ENCODE measurements at regions not wholly inside any gene's neighbourhood (a gene's known extent, or its start where the extent isn't known, plus 50 kb on each side); places are given as distances from the start of the nearest gene placed in this dataset.

DNA sequence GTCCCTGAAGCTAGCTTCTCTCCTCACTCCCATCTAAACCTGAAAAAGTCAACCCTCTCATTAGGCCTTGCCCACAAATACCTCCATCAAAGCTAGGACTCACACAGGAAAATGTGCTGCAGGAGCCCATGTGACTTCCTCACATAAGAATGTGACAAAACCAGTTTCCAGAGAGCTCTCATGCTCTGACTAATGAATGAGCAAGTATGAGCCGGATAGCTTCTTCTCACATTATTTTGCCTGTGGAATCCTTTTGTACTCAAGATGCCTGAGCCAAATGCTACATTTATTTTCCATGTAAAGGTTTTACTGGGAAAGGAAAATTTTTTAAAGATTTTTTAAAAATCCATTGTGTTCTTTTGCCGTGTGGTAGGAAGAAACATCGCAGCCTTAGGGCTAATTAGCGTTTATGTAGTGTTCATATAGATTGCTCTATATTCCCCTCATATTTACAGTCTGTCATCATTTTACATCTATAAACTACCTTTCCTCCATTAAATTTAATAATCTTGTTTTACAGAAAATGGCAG, 68.6 kb upstream of the CCN6 start:
- Histone ChIP-seq H3K36me3 (ENCODE audit: control insufficient read depth in 2 of 2, insufficient read depth in 2 of 2, low read length in 2 of 2) (no peaks in the 10 kb centered on the region), H3K9ac (ENCODE audit: low read length in 2 of 2) (no peak overlapping the region), H3K4me1 (ENCODE audit: control insufficient read depth, insufficient read depth, low read length) (no peaks in the 10 kb centered on the region), H3K27me3 (ENCODE audit: control insufficient read depth in 1 of 2, insufficient read depth in 2 of 2, low read length in 2 of 2) (no peaks in the 10 kb centered on the region), H3K4me3 (ENCODE audit: low read length in 2 of 2) (no peak overlapping the region), H3K27ac (ENCODE audit: low read length) (no peak overlapping the region), H3K9me3 (ENCODE audit: control insufficient read depth in 2 of 2, low read length in 2 of 2) (no peaks in the 10 kb centered on the region)

DNA sequence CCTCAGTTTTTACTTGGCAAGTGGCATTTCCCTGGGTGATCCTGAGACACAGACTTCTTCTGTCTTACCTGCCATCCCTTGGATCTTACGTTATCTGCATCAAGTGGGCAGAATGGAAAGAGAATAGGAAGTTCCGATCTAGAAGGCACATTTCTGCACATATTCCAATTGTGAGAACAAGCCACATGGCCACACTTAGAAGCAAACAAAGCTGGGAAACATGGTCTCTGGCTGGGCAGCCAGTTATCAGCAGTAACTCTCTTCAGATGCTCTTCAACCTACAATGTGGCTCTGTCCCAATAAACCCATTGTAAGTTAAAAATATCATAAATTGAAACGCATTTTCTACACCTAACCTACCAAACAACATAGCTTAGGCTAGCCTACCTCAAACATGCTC, 67.3 kb upstream of the CCN6 start:
- Histone ChIP-seq H3K4me3 (ENCODE audit: low read length in 2 of 2) (no peak overlapping the region), H3K9me3 (ENCODE audit: control insufficient read depth in 2 of 2, low read length in 2 of 2) (no peaks in the 10 kb centered on the region), H3K4me1 (ENCODE audit: control insufficient read depth, insufficient read depth, low read length) (no peaks in the 10 kb centered on the region), H3K27ac (ENCODE audit: low read length) (no peak overlapping the region), H3K36me3 (ENCODE audit: control insufficient read depth in 2 of 2, insufficient read depth in 2 of 2, low read length in 2 of 2) (no peaks in the 10 kb centered on the region), H3K27me3 (ENCODE audit: control insufficient read depth in 1 of 2, insufficient read depth in 2 of 2, low read length in 2 of 2) (no peaks in the 10 kb centered on the region), H3K9ac (ENCODE audit: low read length in 2 of 2) (no peak overlapping the region)

DNA sequence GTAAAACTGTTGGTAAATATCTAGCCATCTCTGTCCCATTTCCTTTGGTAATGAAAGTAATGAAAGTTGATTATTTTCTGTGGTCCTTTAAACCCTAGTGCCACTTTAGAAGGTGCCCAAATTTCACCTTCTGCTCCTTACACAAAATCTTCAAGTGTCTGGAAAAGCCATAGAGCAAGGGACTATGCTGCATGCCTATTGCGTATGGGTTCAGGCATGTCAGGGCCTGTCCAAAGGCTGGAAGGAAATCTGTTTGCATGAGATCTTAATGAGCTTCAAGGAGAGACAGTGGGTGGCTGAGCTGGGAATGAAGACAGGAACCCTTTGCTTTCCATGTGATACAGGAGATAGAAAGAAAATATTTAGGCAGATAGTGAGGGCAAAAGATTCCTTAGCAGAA, 66.6 kb upstream of the CCN6 start:
- H3K27ac ChIP-seq (ENCODE audit: low read length) = no peak overlapping the region
- H3K9me3 ChIP-seq (ENCODE audit: control insufficient read depth in 2 of 2, low read length in 2 of 2) = no peaks in the 10 kb centered on the region
- no peak overlapping the region for H3K4me3 ChIP-seq (ENCODE audit: low read length in 2 of 2)
- no peak overlapping the region for H3K9ac ChIP-seq (ENCODE audit: low read length in 2 of 2)
- no peaks in the 10 kb centered on the region for H3K4me1 ChIP-seq (ENCODE audit: control insufficient read depth, insufficient read depth, low read length)
- H3K27me3 ChIP-seq (ENCODE audit: control insufficient read depth in 1 of 2, insufficient read depth in 2 of 2, low read length in 2 of 2) = no peaks in the 10 kb centered on the region
- no peaks in the 10 kb centered on the region for H3K36me3 ChIP-seq (ENCODE audit: control insufficient read depth in 2 of 2, insufficient read depth in 2 of 2, low read length in 2 of 2)

DNA sequence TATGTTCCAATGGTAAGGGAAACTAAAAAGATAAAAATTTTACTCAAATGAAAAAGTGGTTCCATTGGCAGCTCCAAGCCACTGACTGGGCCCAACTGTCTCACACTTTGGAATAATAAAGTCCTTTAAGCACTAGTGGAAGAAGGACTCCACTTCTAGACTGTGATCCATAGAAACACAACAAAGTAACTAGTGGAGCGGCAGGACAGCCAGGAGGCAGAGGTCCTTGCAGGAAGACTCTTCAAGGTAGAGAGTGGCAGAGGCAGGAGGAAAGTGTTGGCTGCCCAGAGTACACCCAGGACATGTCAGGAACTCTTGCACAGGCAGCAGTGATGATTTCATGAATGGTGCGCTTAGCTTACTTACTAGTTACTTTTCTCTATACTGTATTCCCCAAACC, 65.0 kb upstream of the CCN6 start:
- no peaks in the 10 kb centered on the region for H3K27me3 ChIP-seq (ENCODE audit: control insufficient read depth in 1 of 2, insufficient read depth in 2 of 2, low read length in 2 of 2)
- no peak overlapping the region for H3K4me3 ChIP-seq (ENCODE audit: low read length in 2 of 2)
- H3K9ac ChIP-seq (ENCODE audit: low read length in 2 of 2) = no peak overlapping the region
- H3K27ac ChIP-seq (ENCODE audit: low read length) = no peak overlapping the region
- H3K9me3 ChIP-seq (ENCODE audit: control insufficient read depth in 2 of 2, low read length in 2 of 2) = no peaks in the 10 kb centered on the region
- no peaks in the 10 kb centered on the region for H3K4me1 ChIP-seq (ENCODE audit: control insufficient read depth, insufficient read depth, low read length)
- H3K36me3 ChIP-seq (ENCODE audit: control insufficient read depth in 2 of 2, insufficient read depth in 2 of 2, low read length in 2 of 2) = no peaks in the 10 kb centered on the region

DNA sequence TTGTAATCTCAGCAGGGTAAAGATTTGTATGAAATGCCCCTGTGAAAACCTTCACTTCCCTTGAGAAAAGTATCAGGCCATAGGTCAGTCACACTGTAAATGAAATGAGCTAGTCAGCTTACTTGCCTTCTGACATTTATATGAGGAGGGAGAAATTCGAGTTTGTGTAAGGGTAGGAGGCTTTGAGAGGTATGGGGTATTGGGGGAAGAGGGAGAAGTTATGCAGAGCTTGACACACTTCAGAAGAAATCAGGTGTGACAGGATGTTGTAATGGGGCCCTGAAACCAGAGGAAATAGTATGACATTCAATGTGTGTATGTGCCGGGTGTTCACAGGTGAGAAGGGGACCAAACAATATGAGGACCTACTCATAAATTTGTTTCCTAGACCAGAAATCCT, 64.2 kb upstream of the CCN6 start:
- Histone ChIP-seq H3K4me1 (ENCODE audit: control insufficient read depth, insufficient read depth, low read length) (no peaks in the 10 kb centered on the region), H3K27ac (ENCODE audit: low read length) (no peak overlapping the region), H3K9ac (ENCODE audit: low read length in 2 of 2) (no peak overlapping the region), H3K36me3 (ENCODE audit: control insufficient read depth in 2 of 2, insufficient read depth in 2 of 2, low read length in 2 of 2) (no peaks in the 10 kb centered on the region), H3K9me3 (ENCODE audit: control insufficient read depth in 2 of 2, low read length in 2 of 2) (no peaks in the 10 kb centered on the region), H3K4me3 (ENCODE audit: low read length in 2 of 2) (no peak overlapping the region), H3K27me3 (ENCODE audit: control insufficient read depth in 1 of 2, insufficient read depth in 2 of 2, low read length in 2 of 2) (no peaks in the 10 kb centered on the region)

DNA sequence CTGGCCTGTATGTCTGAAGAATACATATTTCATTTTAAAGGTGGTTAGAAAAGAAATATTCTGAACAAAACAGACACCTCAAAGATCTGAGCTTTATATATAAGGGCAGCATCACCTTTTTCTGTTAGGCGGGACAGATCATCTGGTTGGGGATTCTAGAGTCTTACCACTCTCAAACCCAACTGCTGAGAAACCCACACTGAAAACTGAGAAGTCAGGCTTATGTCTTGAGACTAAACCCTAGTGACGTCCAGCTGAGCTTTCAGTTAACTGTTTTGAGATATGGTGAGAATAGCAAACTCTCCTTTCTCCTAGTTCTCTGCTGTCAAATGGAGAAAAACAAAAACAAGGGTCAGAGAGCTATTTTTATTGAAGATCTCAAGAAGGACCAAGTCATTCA, 63.7 kb upstream of the CCN6 start:
- Histone ChIP-seq H3K27me3 (ENCODE audit: control insufficient read depth in 1 of 2, insufficient read depth in 2 of 2, low read length in 2 of 2) (no peaks in the 10 kb centered on the region), H3K36me3 (ENCODE audit: control insufficient read depth in 2 of 2, insufficient read depth in 2 of 2, low read length in 2 of 2) (no peaks in the 10 kb centered on the region), H3K4me3 (ENCODE audit: low read length in 2 of 2) (no peak overlapping the region), H3K9ac (ENCODE audit: low read length in 2 of 2) (no peak overlapping the region), H3K27ac (ENCODE audit: low read length) (no peak overlapping the region), H3K4me1 (ENCODE audit: control insufficient read depth, insufficient read depth, low read length) (no peaks in the 10 kb centered on the region), H3K9me3 (ENCODE audit: control insufficient read depth in 2 of 2, low read length in 2 of 2) (no peaks in the 10 kb centered on the region)

DNA sequence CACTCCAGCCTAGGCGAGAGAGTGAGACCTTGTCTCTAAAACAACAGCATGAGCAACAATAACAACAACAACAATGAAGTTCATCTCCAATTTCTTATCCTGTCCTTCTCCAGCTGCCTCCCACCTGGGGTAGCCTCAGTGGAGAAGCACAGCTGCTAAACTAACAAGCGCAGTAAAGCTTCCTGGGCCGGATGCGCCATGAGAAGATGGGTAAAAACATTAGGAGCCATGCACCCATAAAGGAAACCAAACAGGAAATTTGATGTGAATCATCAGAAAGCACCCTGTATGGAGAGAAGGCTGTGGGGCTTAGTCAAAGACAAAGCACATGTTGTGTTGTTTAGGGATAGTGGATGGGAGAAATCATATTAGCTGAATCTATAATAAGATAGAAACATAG, 61.1 kb upstream of the CCN6 start:
- Histone ChIP-seq H3K4me1 (ENCODE audit: control insufficient read depth, insufficient read depth, low read length) (peaks cover 6% of the 10 kb centered on the region), H3K36me3 (ENCODE audit: control insufficient read depth in 2 of 2, insufficient read depth in 2 of 2, low read length in 2 of 2) (no peaks in the 10 kb centered on the region), H3K9me3 (ENCODE audit: control insufficient read depth in 2 of 2, low read length in 2 of 2) (no peaks in the 10 kb centered on the region), H3K27me3 (ENCODE audit: control insufficient read depth in 1 of 2, insufficient read depth in 2 of 2, low read length in 2 of 2) (no peaks in the 10 kb centered on the region), H3K27ac (ENCODE audit: low read length) (no peak overlapping the region), H3K4me3 (ENCODE audit: low read length in 2 of 2) (no peak overlapping the region), H3K9ac (ENCODE audit: low read length in 2 of 2) (no peak overlapping the region)

DNA sequence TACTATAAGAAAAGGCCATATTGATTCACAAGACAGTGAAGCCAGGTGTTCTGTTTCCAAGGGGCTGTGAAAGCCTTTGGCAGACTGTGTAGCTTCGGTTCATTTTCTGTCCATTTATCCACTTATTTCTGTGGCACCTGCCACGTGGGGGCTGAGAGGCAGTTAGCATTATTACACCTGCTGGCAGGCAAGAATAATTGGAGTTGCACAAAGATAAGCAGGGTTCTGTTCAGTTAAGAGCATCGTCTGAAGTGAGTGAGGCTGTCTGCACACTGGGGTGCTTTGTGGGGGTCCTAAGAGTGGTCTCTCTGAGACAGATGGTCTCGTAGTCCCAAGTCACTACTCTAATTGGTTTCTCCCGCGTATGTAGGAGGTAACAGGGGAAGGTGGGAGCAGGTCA, 60.6 kb upstream of the CCN6 start:
- Histone ChIP-seq H3K4me1 (ENCODE audit: control insufficient read depth, insufficient read depth, low read length) (peaks cover 6% of the 10 kb centered on the region), H3K36me3 (ENCODE audit: control insufficient read depth in 2 of 2, insufficient read depth in 2 of 2, low read length in 2 of 2) (no peaks in the 10 kb centered on the region), H3K27ac (ENCODE audit: low read length) (no peak overlapping the region), H3K9ac (ENCODE audit: low read length in 2 of 2) (no peak overlapping the region), H3K27me3 (ENCODE audit: control insufficient read depth in 1 of 2, insufficient read depth in 2 of 2, low read length in 2 of 2) (no peaks in the 10 kb centered on the region), H3K4me3 (ENCODE audit: low read length in 2 of 2) (no peak overlapping the region), H3K9me3 (ENCODE audit: control insufficient read depth in 2 of 2, low read length in 2 of 2) (no peaks in the 10 kb centered on the region)

DNA sequence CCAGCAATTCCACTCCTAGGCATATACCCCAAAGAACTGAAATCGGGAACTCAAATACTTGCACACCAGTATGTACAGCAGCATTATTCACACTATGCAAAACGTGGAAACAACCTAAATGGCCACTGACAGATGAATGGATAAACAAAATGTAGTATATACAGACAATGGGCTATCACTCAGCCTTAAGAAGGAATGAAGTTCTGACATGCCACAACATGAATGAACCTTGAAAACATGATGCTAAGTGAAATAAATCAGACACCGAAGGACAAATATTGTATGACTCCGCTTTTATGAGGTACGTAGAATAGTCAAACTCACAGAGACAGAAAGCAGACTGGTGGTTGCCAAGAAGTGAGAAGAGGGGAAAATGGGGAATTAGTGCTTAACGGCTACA, 59.1 kb upstream of the CCN6 start:
- Histone ChIP-seq H3K4me1 (ENCODE audit: control insufficient read depth, insufficient read depth, low read length) (peaks cover 9% of the 10 kb centered on the region), H3K36me3 (ENCODE audit: control insufficient read depth in 2 of 2, insufficient read depth in 2 of 2, low read length in 2 of 2) (no peaks in the 10 kb centered on the region), H3K9ac (ENCODE audit: low read length in 2 of 2) (no peak overlapping the region), H3K27me3 (ENCODE audit: control insufficient read depth in 1 of 2, insufficient read depth in 2 of 2, low read length in 2 of 2) (no peaks in the 10 kb centered on the region), H3K4me3 (ENCODE audit: low read length in 2 of 2) (no peak overlapping the region), H3K27ac (ENCODE audit: low read length) (no peak overlapping the region), H3K9me3 (ENCODE audit: control insufficient read depth in 2 of 2, low read length in 2 of 2) (no peaks in the 10 kb centered on the region)

DNA sequence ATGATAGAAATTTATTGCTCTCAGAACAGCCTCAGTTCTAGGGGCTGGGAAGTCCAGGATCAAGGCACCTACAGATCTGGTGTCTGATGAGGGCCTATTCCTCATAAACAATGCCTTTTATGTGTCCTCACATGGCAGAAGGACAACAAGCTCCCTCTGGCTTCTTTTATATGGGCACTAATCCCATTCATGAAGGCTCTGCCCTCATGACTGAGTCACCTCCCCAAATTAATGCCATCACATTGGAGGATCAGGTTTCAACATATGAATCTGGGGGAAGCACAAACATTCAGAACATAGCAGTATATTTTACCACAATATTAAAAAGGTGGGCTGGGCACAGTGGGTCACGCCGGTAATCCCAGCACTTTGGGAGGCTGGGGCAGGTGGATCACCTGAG, 58.5 kb upstream of the CCN6 start:
- H3K27ac ChIP-seq (ENCODE audit: low read length) = no peak overlapping the region
- no peaks in the 10 kb centered on the region for H3K27me3 ChIP-seq (ENCODE audit: control insufficient read depth in 1 of 2, insufficient read depth in 2 of 2, low read length in 2 of 2)
- no peak overlapping the region for H3K4me3 ChIP-seq (ENCODE audit: low read length in 2 of 2)
- no peak overlapping the region for H3K9ac ChIP-seq (ENCODE audit: low read length in 2 of 2)
- peaks cover 9% of the 10 kb centered on the region for H3K4me1 ChIP-seq (ENCODE audit: control insufficient read depth, insufficient read depth, low read length)
- H3K9me3 ChIP-seq (ENCODE audit: control insufficient read depth in 2 of 2, low read length in 2 of 2) = no peaks in the 10 kb centered on the region
- no peaks in the 10 kb centered on the region for H3K36me3 ChIP-seq (ENCODE audit: control insufficient read depth in 2 of 2, insufficient read depth in 2 of 2, low read length in 2 of 2)

DNA sequence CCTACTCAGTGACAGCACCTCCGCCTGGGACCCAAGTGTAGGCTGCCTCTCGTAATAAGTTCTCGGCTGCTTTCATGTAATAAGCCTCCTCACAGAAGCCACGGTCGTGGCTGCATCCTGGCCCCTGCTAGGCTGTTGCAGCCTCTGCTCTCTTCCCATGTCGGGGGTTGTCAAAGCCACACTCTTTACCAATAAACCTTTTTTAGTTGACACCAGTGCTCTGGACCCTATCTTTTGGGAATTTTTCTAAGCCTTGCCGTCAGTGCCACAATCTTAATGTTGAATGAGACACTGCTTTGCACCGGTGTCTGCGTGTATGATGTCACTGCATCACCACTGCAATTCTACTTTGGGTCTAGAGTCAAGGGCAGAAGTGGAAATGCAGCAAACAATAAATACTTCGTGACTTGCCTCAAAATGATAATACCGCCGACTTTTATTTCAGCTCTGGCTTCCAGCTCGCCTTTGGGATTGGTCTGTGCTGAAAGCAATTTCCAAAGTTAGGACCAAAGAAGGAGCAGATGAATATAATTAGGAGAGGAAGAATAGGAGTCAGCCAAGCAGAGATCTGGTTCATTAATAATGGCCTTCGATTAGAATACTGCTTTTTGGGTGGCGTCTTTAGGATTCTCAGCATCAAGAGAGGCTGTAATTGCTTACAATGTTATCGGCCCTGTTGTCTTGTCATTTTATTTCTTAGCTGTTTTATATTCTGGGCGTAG, 57.6 kb upstream of the CCN6 start:
- H3K36me3 ChIP-seq (ENCODE audit: control insufficient read depth in 2 of 2, insufficient read depth in 2 of 2, low read length in 2 of 2) = no peaks in the 10 kb centered on the region
- H3K9ac ChIP-seq (ENCODE audit: low read length in 2 of 2) = no peak overlapping the region
- peaks cover 9% of the 10 kb centered on the region for H3K4me1 ChIP-seq (ENCODE audit: control insufficient read depth, insufficient read depth, low read length)
- no peaks in the 10 kb centered on the region for H3K9me3 ChIP-seq (ENCODE audit: control insufficient read depth in 2 of 2, low read length in 2 of 2)
- H3K4me3 ChIP-seq (ENCODE audit: low read length in 2 of 2) = no peak overlapping the region
- no peaks in the 10 kb centered on the region for H3K27me3 ChIP-seq (ENCODE audit: control insufficient read depth in 1 of 2, insufficient read depth in 2 of 2, low read length in 2 of 2)
- H3K27ac ChIP-seq (ENCODE audit: low read length) = no peak overlapping the region
